ENCODE measurements at regions not wholly inside any gene's neighbourhood (a gene's known extent, or its start where the extent isn't known, plus 50 kb on each side); places are given as distances from the start of the nearest gene placed in this dataset.
A peak's percentile ranks its signal among the peaks of the same experiment; 100 is the strongest.

DNA sequence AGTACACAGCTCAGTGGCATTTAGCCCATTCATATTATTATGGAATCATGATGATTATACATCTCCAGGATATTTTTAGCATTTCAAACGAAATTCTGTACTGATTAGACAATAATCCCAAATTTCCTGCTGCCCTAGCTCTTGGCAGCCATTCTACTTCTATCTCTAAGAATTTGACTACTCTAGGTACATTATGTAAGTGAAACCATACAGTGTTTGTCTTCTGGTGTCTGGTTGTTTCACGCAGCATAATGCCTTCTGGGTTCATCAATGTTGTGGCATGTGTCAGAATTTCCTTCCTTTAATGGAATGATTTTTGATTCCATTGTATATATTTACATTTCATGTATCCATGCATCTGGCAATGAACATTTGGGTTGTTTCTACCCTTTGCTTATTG lies 517.7 kb downstream of the ETS1 start:
- Mint-ChIP-seq H3K36me3 (ENCODE audit: low read depth) (no peaks in the 10 kb centered on the region), H3K4me1 (peaks cover 2% of the 10 kb centered on the region), H3K4me3 (no peak overlapping the region), H3K27me3 (peaks cover 4% of the 10 kb centered on the region), H3K27ac (no peak overlapping the region), H3K9me3 (peaks cover 3% of the 10 kb centered on the region)
- peak; percentile 12 for DNase-seq
- intact Hi-C loops (cut with micrococcal nuclease): no loop called here

DNA sequence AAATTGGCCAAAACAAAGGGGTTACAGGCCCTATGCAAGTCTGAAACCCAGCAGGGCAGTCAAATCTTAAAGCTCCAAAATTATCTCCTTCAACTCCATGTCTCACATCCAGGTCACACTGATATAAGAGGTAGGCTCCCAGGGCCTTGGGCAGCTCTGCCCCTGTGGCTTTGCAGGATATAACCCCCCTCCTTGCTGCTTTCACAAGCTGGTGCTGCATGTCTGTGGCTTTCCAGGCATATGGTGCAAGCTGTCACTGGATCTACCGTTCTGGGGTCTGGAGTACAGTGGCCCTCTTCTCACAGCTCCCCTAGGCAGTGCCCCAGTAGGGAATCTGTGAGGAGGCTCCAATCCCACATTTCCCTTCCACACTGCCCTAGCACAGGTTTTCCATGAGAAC lies 519.6 kb downstream of the ETS1 start:
- Mint-ChIP-seq H3K4me3 (no peak overlapping the region), H3K27me3 (peaks cover 6% of the 10 kb centered on the region), H3K36me3 (ENCODE audit: low read depth) (peaks cover 2% of the 10 kb centered on the region), H3K4me1 (peaks cover 2% of the 10 kb centered on the region), H3K9me3 (peaks cover 14% of the 10 kb centered on the region), H3K27ac (no peak overlapping the region)
- intact Hi-C loops (cut with micrococcal nuclease): no loop called here
- no peak for DNase-seq

DNA sequence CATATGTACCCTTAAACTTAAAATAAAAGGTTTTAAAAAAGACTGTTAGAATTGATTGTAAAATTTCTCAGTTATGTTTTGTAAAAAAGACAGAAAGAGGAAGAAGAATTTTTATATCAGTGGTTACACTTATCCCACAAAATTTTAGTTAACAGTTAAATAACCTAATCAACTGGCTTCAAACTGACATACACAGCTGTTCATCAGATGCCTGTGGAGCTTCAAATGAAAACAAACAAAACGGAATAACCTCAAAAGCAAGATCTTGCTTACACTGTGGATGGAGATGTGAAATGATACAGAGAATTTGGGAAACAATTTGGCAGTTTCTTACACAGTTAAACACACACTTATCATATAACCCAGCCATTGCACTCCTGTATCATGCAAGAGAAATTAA lies 521.0 kb downstream of the ETS1 start:
- H3K9me3 Mint-ChIP-seq: peaks cover 11% of the 10 kb centered on the region
- intact Hi-C loops (cut with micrococcal nuclease): no loop called here
- peak; percentile 15 for DNase-seq
- H3K36me3 Mint-ChIP-seq (ENCODE audit: low read depth): peaks cover 2% of the 10 kb centered on the region
- H3K27me3 Mint-ChIP-seq: peaks cover 6% of the 10 kb centered on the region
- no peak overlapping the region for H3K27ac Mint-ChIP-seq
- H3K4me3 Mint-ChIP-seq: no peak overlapping the region
- H3K4me1 Mint-ChIP-seq: peaks cover 2% of the 10 kb centered on the region

DNA sequence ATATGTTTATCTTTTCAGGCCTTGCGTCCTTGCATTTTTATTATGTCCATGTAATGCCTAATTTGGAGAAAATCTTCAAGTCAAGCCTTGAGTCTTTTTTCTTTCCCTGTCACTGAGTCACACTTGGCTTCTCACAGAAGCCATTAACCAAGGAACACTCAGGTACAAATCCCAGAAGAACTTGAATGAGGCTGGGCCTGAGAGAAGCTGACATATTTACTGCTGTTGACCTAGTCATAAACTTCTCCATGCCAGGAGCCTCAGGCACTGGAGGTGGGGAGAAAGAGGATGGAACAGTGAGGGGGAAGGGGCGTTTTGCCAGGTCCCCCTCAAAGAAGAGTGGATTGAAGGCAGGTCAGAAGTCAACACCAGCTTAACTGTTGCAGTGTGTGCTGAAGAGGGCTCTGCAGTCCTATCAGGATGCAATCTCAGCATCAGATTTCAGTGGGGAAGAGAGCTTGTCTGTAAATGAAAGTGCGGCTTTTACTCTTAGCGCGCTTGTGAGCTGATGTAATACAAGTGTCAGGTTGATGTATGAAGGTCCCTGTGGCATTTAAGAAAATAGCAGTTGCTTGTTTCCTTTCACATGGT lies 526.0 kb downstream of the ETS1 start:
- Mint-ChIP-seq H3K9me3 (peaks cover 11% of the 10 kb centered on the region), H3K36me3 (ENCODE audit: low read depth) (peaks cover 3% of the 10 kb centered on the region), H3K27ac (no peak overlapping the region), H3K27me3 (peaks cover 6% of the 10 kb centered on the region), H3K4me3 (no peak overlapping the region), H3K4me1 (peaks cover 7% of the 10 kb centered on the region)
- intact Hi-C loops (cut with micrococcal nuclease): no loop called here
- DNase-seq: no peak

DNA sequence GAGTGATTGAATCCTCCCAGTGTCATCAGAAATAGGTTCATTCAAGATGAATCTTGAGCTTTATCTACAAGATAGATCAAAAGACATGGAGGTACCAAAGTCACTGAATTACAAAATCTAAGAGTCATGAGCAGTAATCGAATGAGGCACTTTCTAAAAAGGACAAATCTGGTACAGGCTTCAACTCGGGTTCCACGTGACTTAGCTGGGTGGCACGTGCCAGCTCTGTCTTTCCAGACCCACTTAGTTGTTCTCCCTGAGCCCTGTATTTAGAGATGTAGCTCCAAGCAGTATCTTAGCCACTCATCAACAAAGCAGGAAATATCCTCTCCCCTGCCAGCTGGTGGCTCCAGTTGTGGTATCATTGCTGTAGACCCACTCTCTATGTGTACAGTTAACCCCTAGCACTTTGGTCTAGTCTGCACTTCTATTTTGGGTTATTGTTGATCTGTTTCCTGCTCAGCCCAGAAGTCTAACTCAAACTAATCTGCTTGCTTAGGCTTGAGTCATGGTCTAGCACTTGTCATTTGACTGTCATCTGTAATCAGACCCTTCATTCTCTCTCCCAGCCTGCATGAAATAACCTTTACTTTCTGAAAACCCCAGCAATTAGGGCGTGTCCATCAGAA lies 528.7 kb downstream of the ETS1 start:
- H3K4me1 Mint-ChIP-seq: peaks cover 14% of the 10 kb centered on the region
- no peak overlapping the region for H3K4me3 Mint-ChIP-seq
- no peak overlapping the region for H3K27ac Mint-ChIP-seq
- H3K27me3 Mint-ChIP-seq: no peaks in the 10 kb centered on the region
- peaks cover 6% of the 10 kb centered on the region for H3K9me3 Mint-ChIP-seq
- peaks cover 3% of the 10 kb centered on the region for H3K36me3 Mint-ChIP-seq (ENCODE audit: low read depth)
- no peak for DNase-seq
- intact Hi-C loops (cut with micrococcal nuclease): loop anchor here (10.0 kb wide), 1 partner anchor 1576 kb away; no protein-coding TSS in a partner anchor

DNA sequence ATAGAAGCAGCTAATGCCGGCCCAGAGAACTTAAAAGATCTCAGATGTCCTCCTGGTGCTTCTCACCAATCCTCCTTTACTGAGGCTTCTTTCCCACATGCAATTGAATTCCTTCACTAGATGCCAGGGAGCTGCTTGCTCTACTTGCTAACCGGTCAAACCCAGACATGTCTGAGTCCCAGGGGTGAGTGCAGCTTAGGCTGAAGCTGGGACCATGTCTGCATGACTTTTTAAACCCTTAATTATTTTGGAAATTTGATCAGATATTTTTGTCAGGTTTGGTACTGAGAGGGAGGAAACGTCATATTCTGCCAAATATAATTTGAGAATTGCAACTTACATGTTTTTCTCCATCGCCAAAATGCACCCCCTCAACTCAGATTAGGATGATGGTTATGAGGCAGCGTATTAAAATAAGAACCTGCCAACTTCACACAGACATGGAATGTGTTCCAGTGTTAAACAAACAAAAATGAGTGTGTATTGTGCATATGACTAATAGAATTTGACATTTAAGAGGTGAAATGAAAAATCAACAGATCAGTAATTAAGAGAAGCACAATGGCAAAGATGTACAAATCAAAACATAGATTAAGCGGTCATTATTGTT lies 529.5 kb downstream of the ETS1 start:
- H3K4me3 Mint-ChIP-seq: no peak overlapping the region
- peaks cover 1% of the 10 kb centered on the region for H3K36me3 Mint-ChIP-seq (ENCODE audit: low read depth)
- no peak overlapping the region for H3K27ac Mint-ChIP-seq
- peaks cover 22% of the 10 kb centered on the region for H3K4me1 Mint-ChIP-seq
- intact Hi-C loops (cut with micrococcal nuclease): loop anchor here (10.0 kb wide), 1 partner anchor 1577 kb away; no protein-coding TSS in a partner anchor
- DNase-seq: no peak
- peaks cover 5% of the 10 kb centered on the region for H3K9me3 Mint-ChIP-seq
- no peaks in the 10 kb centered on the region for H3K27me3 Mint-ChIP-seq

DNA sequence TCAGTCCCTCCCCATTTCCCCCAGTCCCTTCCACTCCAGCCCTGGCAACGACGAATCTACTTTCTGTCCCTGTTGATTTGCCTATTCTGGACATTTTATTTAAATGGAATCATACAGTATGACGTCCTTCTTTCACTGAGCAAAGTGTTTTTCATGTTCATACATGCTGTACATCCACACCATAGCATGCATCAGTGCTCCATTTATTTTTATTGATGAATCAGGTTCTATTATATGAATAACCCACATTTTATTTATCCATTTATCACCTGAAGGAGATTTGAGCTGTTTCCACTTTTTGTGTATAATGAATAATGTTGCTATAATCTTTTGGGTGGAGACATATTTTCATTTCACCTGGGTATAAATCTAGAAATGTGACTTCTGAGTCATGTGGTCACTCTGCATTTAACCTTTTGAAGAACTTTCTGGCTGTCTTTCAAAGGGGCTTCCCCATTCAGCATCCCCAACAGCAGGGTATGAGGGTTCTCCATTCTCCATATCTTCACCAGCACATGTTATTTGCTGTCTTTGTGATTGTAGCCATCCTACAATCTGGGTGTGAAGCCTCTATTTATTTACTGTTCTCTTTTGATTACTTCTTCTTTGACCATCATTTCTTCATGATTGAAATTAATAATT lies 531.7 kb downstream of the ETS1 start:
- intact Hi-C loops (cut with micrococcal nuclease): loop anchor here (10.0 kb wide), 1 partner anchor 1579 kb away; no protein-coding TSS in a partner anchor
- Mint-ChIP-seq H3K9me3 (peaks cover 9% of the 10 kb centered on the region), H3K27me3 (no peaks in the 10 kb centered on the region), H3K4me1 (peaks cover 36% of the 10 kb centered on the region), H3K4me3 (no peak overlapping the region), H3K36me3 (ENCODE audit: low read depth) (peaks cover 1% of the 10 kb centered on the region), H3K27ac (no peak overlapping the region)
- DNase-seq: no peak

DNA sequence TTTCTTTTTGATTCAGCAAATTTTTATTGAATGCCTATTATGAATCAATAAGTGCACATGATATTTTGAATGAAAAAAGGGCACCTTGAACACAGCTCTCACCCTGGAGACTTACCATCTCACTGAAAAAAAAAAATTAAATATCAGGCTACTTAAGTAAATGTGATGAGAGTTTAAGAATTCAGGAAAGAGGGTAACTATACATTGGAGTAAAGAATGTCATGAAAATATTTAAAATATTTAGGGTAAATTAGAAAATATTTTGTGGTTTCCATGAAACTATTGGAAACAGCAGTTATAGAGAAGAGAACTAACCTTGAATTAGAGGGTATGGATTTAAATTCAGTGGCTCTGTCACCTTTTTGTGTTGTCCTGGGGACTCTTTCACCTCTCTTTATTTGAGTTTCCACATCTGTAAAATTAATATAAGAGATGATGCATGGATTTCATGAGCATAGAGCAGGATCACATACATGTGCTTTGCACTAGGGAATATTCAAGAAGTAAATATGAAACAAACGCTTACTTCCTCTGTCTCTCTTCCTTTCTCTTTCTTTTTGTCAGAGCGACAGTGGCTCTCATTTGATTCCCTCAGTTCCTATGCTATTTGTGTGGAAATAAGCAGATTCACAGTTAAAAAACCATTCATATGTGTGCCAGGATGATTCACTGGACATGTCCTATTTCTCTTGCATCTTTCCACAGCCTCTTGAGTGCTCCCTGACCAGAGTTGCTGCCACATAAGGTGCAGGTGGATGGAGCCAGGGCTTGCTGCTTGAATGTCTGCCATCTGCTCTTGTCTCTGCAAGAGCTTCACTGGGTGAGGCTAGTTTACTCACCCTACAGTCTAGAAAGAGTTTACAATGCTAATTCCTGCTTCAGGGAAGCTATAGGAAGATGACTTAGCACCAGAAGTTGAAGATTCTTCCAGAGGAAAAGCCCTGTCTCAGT lies 533.1 kb downstream of the ETS1 start:
- intact Hi-C loops (cut with micrococcal nuclease): loop anchor here (10.0 kb wide), 1 partner anchor 1581 kb away; no protein-coding TSS in a partner anchor
- peaks cover 46% of the 10 kb centered on the region for H3K4me1 Mint-ChIP-seq
- DNase-seq: peak; percentile 72
- peaks cover 1% of the 10 kb centered on the region for H3K36me3 Mint-ChIP-seq (ENCODE audit: low read depth)
- H3K4me3 Mint-ChIP-seq: peak overlapping the region; percentile 85
- peaks cover 11% of the 10 kb centered on the region for H3K9me3 Mint-ChIP-seq
- H3K27me3 Mint-ChIP-seq: no peaks in the 10 kb centered on the region
- peak overlapping the region; percentile 93 for H3K27ac Mint-ChIP-seq

DNA sequence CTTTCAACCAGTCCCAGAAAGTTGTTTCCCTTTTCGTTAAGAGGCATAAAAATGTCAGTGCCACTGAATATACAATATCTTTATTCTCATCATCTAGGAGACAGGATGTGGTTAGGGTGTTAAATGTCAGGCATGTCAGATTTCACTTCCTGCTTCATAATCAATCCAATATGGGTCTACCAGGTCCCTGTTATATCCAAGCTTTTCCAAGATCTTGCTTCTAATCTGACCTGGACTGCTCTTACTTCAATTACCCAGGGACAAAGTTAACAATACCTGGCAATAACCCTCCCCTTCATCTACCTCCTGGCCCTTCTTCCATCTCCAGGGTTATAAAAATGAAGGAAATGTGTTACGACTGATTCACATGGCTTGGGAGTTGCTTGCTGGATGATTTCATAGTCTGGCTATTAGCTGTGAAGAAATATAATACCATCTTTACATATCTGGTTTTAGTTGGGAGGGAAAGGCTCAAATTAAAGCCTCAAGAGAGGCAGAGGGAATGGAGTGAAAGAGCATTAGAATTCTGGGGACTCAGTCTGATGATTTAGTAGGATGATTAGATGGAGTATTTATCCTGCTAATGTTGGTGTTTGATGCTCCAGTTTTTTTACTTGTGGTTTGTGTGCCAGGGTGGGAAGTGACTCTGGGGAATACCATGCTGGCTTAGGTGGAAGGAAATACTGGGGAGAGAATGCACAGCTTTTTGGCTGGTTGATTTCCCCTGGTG lies 534.3 kb downstream of the ETS1 start:
- peak; percentile 67 for DNase-seq
- Mint-ChIP-seq H3K27me3 (no peaks in the 10 kb centered on the region), H3K27ac (peak overlapping the region; percentile 81), H3K4me3 (peak overlapping the region; percentile 63), H3K9me3 (peaks cover 16% of the 10 kb centered on the region), H3K36me3 (ENCODE audit: low read depth) (peaks cover 1% of the 10 kb centered on the region), H3K4me1 (peaks cover 48% of the 10 kb centered on the region)
- intact Hi-C loops (cut with micrococcal nuclease): loop anchor here (1.0 to 10.0 kb wide), 2 partner anchors 14 to 1582 kb away; no protein-coding TSS in a partner anchor

DNA sequence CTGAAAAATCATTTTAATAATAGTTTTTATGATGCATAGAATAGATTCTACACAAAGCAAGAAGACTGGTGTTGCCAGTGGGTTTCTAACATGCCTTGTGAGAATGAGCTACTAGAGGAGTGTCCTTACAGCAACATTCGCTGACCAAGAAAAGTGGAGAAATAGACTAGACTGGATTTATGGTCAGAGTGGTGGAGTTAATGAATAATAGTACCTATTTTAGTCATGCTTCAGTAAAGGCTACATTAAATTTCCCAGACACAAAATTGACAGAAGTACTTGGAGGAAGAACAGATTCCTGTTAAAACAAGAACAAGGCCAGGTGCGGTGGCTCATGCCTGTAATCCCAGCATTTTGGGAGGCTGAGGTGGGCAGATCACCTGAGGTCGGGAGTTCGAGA lies 539.2 kb downstream of the ETS1 start:
- Mint-ChIP-seq H3K4me1 (peaks cover 34% of the 10 kb centered on the region), H3K27me3 (no peaks in the 10 kb centered on the region)
- intact Hi-C loops (cut with micrococcal nuclease): no loop called here

DNA sequence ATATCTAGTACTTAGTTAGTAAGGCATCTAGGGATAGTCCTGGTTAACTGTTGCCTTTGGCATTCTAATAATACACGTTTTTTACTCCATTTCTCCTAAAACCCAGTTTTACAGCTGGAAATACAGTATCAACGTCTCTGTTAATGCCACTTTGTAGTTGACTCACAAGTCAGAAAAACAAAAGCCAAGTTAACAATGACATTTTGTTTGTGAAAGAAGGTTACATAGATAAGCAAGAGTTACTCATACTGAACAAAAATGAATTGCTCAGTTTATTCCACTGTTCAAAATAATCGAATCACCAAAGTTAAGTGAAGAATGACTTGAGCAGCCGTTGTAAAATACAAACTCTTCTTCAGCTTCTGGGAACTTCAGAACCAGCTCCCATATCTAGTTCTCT lies 540.3 kb downstream of the ETS1 start:
- peaks cover 8% of the 10 kb centered on the region for H3K9me3 Mint-ChIP-seq
- H3K4me3 Mint-ChIP-seq: no peak overlapping the region
- intact Hi-C loops (cut with micrococcal nuclease): no loop called here
- H3K36me3 Mint-ChIP-seq (ENCODE audit: low read depth): no peaks in the 10 kb centered on the region
- DNase-seq: no peak
- H3K4me1 Mint-ChIP-seq: peaks cover 34% of the 10 kb centered on the region
- H3K27ac Mint-ChIP-seq: peak overlapping the region; percentile 11
- H3K27me3 Mint-ChIP-seq: no peaks in the 10 kb centered on the region

More for the DNA sequence above, 539.2 kb downstream of the ETS1 start:
- Mint-ChIP-seq H3K36me3 (ENCODE audit: low read depth) (no peaks in the 10 kb centered on the region), H3K9me3 (peaks cover 13% of the 10 kb centered on the region), H3K27ac (no peak overlapping the region), H3K4me3 (no peak overlapping the region)
- no peak for DNase-seq

DNA sequence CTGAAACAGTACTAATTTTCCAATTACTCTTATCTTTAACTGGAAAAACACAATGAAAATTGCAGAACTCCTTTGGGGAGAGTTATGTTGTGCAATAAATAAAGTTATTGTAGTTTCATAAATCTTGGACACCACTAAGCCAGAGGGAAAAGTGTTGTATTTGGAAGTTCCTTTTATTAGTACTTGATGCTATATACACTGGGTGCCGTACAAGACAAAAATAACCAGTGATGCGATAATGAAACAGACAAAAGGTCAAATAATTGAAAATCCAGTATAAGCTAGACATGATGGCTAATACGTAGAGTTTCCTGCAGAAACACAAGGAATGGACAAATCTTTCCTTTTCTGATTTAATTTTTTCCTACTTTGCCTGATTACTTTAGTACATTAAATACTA lies 541.1 kb downstream of the ETS1 start:
- Mint-ChIP-seq H3K4me1 (peaks cover 32% of the 10 kb centered on the region), H3K9me3 (peaks cover 8% of the 10 kb centered on the region), H3K27ac (no peak overlapping the region), H3K4me3 (no peak overlapping the region), H3K27me3 (no peaks in the 10 kb centered on the region), H3K36me3 (ENCODE audit: low read depth) (no peaks in the 10 kb centered on the region)
- no peak for DNase-seq
- intact Hi-C loops (cut with micrococcal nuclease): no loop called here

Data from activated CD4-positive, alpha-beta T cell treated with anti-CD3 and anti-CD28 coated beads, Interleukin-2, amount 10 ng/mL, durations not matched to agents 24 days and 14 days (primary cell).